SH-SY5Y (cell line): ENCODE measurements at regions not wholly inside any gene's neighbourhood (a gene's known extent, or its start where the extent isn't known, plus 50 kb on each side); places are given as distances from the start of the nearest gene placed in this dataset.

Experiments
- GATA2 ChIP-seq: IDR thresholded peaks from 2 replicates; pipeline ENCODE4 v1.6.1; 2011; ENCODE audit warnings: mild to moderate bottlenecking, low read depth, low read length
- GATA3 ChIP-seq: IDR thresholded peaks from 2 replicates; pipeline ENCODE4 v1.6.1; 2011; ENCODE audit warnings: low read depth, mild to moderate bottlenecking, low read length, moderate library complexity

DNA sequence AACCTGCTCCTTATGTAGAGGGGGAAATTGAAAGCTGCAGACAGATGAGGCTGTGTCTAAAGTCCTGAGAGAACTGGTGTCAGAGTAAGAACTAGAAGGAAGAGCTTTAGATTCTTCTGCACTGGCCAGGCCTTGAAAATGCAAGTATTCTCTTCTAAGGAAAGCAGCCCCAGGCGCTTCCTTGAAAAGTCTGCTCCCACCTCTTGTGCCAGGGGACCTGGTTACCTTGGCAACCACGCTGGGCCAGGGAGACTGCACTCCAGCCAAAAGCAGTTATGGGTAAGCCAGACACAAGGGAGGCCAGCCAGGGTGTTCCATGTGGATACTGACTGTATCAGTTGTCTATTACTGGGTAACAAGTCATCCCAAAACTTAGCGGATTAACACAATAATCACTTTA is 228.6 kb upstream of the SDK2 start:
- TF ChIP-seq GATA3 (no peak), GATA2 (no peak)

DNA sequence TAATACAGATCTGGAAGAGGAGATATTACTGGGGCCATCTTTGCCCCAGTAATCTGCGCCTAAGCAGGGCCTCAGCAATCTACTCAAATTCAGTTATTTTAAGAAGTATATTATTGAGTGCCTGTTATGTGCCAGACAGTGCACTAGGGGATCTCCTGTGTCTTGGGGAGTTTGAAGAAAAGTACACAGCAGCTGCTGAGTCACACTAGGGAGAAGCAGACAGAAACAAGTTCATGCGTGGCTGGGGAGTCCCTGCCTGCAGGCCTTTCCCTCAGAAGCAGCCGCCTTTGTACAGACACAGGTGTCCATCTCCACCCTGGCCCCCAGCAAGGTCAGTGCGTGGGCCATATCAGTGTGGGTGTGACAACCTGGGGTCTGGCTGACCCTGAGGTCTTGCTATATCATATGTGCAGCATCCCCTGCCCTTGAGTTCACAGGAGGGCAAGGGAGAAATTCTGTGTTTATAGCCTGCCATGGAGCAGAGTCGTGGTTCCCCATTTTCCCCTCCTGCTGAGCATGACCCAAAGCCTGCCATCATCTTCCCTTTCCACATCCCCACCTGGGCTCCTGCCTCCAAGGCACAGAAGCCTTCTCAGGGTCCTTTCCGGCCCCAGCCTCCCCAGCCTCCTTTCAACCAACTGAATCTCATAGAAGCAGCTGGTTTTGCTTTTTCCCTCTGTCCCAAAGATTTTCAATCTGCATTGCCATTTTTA is 229.9 kb upstream of the SDK2 start:
- TF ChIP-seq GATA3 (no peak), GATA2 (no peak)

DNA sequence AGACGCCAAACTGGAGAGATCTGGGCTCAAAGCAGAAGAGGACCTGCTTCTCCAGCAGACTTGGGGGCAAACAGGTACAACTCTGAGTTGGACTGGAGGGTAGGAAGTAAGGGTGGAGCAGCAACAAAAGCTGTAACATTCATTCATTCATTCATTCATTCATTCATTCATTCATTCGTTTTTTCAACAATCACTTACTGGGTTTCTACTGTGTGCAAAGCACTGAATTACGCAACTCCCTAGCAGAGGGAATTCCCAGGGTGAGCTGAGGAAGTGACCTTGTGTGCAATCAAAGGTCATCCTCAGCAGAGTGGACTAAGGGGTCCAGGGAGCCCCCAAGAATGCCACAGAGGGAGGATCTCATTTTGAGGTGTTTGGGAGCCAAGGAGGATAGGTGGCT is 231.1 kb upstream of the SDK2 start:
- TF ChIP-seq GATA2 (no peak), GATA3 (no peak)

DNA sequence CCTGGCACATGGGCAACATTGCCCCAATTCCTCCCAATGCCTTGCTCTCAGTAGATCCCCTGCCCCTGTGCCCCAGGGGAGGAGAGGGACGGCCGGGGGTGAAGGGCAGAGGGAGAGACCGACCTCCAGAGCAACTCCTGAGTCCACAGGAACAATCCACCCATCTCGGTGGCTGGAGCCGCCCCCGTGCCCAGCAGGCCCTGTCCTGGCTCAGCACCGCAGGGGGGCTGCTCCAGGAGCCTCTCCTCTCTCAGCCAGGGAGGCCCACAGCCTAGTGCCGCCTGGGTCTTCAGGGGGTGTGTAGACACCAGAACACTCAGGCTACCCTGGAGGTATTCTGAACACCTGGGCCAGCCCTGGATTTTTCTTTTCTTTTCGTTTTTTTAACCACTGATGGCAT is 233.7 kb upstream of the SDK2 start:
- TF ChIP-seq GATA2: no peak
- TF ChIP-seq GATA3: no peak

- TF ChIP-seq GATA3 (no peak), GATA2 (no peak)
Observed at GRCh38 chr17:73878923-73879322, 234.7 kb upstream of the SDK2 start.

DNA sequence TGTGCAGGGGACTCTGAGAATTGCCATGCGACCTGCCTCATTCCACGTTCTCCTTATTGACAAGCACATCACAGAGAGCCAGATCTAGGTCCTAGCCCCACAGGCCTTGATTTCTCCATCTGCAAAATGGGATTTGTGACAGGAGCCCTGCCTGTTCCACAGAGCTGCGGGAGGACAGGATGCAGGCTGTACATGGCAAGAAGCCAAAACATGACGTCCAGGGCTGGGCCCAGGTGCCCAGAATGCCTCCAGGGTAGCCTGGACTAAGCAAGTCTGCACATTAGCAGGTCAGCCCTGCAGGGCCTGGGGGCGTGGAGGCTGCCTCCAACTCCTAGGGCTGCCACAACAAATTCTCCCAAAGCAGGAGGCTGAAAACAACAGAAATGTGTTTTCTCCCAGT is 235.7 kb upstream of the SDK2 start:
- no peak for TF ChIP-seq GATA2
- no peak for TF ChIP-seq GATA3

DNA sequence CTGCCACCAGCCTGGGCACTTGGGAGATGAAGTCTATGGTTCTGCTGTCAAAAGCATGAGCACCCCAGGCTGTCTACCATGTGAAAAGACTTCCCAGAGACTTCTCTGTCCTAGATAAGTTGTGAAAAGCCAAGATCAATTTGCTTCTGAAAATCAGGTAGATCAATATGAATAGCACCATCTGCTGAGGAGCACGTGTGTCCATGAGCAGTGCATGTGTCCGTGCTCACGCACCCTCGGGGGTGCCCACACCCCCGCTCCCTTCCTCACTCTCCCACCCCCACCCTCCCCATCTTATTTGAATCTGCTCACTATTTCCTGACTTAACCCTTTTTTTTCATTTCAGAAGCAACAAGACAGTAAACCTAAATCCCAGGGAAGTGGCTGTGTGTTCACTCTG is 238.3 kb upstream of the SDK2 start:
- TF ChIP-seq GATA2: no peak
- no peak for TF ChIP-seq GATA3

- TF ChIP-seq GATA3: no peak
- no peak for TF ChIP-seq GATA2
Observed at GRCh38 chr17:73883175-73883574, 238.9 kb upstream of the SDK2 start.

- TF ChIP-seq GATA2 (no peak), GATA3 (no peak)
Observed at GRCh38 chr17:73887739-73888138, 243.5 kb upstream of the SDK2 start.

- TF ChIP-seq GATA2: no peak
- no peak for TF ChIP-seq GATA3
Observed at GRCh38 chr17:73888862-73889261, 244.6 kb upstream of the SDK2 start.

DNA sequence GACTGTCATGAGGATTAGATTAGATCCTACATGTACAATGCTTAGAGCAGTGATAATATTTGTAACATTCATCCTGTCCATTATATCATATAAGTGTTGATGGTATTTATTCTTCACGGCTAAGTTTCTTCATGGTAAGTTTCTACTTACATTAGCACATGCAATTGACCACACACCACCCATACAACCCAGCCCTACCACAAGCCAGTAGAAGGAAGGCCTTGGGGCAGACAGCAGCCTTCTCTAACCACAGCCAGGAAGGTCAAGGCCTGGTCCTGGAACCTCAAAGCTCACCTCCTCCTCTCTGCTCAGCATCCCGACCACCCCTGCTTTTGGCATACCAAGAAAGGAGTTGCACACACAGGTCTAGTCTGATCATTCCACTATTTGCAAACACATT is 245.2 kb upstream of the SDK2 start:
- no peak for TF ChIP-seq GATA3
- TF ChIP-seq GATA2: no peak

DNA sequence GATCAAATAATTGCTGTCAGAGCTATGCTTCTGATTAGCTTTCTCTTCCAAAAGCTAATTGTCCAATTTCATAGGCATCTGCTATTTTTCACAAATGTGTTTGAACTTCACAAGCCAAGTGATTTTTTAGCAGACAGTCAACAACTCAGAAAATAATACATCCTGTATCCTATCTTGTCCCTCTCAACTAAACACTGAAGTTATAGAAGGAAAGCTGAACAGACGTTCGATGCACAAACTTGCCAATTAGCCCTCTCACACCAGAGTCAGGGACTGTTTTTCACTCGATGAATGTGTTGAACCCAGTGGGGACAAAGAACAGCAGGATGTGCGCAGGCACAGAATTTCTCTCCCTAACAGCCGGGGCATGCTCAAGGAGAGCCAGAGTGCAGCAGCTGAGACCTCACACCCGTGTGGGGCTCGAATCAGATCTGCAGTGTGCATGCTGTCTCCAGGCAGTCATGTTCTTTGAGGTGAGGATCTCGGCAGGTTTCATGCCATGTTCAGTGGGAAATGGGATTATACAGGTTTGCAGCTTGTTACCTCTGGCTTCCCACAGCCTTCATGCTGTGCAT is 246.7 kb upstream of the SDK2 start:
- no peak for TF ChIP-seq GATA2
- TF ChIP-seq GATA3: no peak

- TF ChIP-seq GATA3 (no peak), GATA2 (no peak)
Observed at GRCh38 chr17:73895157-73895556, 250.9 kb upstream of the SDK2 start.

DNA sequence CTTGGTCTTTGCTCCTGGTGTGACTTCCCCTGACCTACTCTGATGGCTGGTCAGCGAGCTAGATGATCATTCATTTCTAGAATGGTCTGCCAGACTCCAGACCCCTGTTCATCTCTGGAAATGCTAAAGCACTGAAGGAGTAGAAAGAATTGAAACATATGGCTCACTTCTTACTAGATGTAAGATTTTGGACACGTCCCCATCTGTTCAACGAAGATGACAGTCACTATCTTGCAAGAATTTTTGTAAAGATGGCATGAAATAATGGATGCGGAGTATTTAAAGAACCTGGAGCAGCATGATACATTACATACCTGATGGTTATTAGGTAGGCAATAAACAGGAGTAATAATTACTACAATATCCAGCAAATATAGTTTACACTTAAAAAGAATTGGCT is 252.7 kb upstream of the SDK2 start:
- no peak for TF ChIP-seq GATA3
- TF ChIP-seq GATA2: no peak

DNA sequence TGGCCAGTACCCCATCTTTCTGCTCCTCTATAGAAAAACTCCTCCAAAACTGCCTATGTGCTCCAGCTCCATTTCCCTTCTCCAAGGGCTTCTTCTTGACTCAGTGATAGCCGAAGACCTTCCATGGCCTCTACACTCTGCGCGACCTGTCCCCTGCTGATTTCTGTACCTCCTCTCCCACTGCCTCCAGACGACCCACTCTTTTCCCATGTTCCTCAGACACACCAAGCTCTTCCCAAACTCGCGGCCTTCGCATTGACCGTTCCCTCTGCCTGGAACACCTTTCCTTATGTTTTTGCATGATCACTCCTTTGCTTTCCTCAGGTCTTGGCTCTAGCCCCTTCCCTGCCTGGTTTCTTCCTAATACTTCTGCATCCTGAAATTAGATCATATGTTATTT is 255.6 kb upstream of the SDK2 start:
- no peak for TF ChIP-seq GATA2
- TF ChIP-seq GATA3: no peak
